MM.1S (cell line): ENCODE measurements at regions not wholly inside any gene's neighbourhood (a gene's known extent, or its start where the extent isn't known, plus 50 kb on each side); places are given as distances from the start of the nearest gene placed in this dataset.

ENCODE experiments used
- DNase-seq: peaks from one replicate; pipeline ENCODE4 v3.0.0-alpha.2; 2015
- H2AFZ ChIP-seq: fragments of 300-600 bp; sonication (generic); 2 replicates; pipeline ENCODE4 v1.6.0; 2016; ENCODE audit warnings: antibody characterized with exemption, low read length
- H3F3A ChIP-seq: fragments of 300-600 bp; sonication (generic); 2 replicates; pipeline ENCODE4 v1.6.1; 2016; ENCODE audit warnings: mild to moderate bottlenecking, antibody characterized with exemption, low read length, moderate library complexity, mixed read lengths; ENCODE audit not compliant: insufficient read depth
- H3K27ac ChIP-seq: fragments of 300-600 bp; sonication (generic); 2 replicates; pipeline ENCODE4 v1.5.1; 2016; ENCODE audit warnings: mild to moderate bottlenecking, low read length
- H3K27me3 ChIP-seq: fragments of 300-600 bp; sonication (generic); replicated peaks from 2 replicates; pipeline ENCODE4 v1.6.0; 2016; ENCODE audit warnings: low read length; ENCODE audit not compliant: insufficient read depth
- H3K36me3 ChIP-seq: fragments of 300-600 bp; sonication (generic); replicated peaks from 2 replicates; pipeline ENCODE4 v1.6.1; 2016; ENCODE audit warnings: mild to moderate bottlenecking, low read length, mixed read lengths; ENCODE audit not compliant: insufficient read depth
- H3K4me1 ChIP-seq: fragments of 300-600 bp; sonication (generic); 2 replicates; pipeline ENCODE4 v1.6.1; 2016; ENCODE audit warnings: low read length, mixed read lengths
- H3K4me2 ChIP-seq: fragments of 300-600 bp; sonication (generic); 2 replicates; pipeline ENCODE4 v1.6.0; 2016; ENCODE audit warnings: low read depth, low read length
- H3K4me3 ChIP-seq: fragments of 300-600 bp; sonication (generic); 2 replicates; pipeline ENCODE4 v1.5.1; 2016; ENCODE audit warnings: low read length, mixed read lengths
- H3K79me2 ChIP-seq: fragments of 300-600 bp; sonication (generic); 2 replicates; pipeline ENCODE4 v1.6.1; 2016; ENCODE audit warnings: mixed run types, low read length, mixed read lengths
- H3K9ac ChIP-seq: fragments of 300-600 bp; sonication (generic); 2 replicates; pipeline ENCODE4 v1.6.1; 2016; ENCODE audit warnings: low read length, mixed read lengths
- H3K9me2 ChIP-seq: fragments of 300-600 bp; sonication (generic); replicated peaks from 2 replicates; pipeline ENCODE4 v1.6.1; 2016; ENCODE audit warnings: mild to moderate bottlenecking, low read length, mixed read lengths; ENCODE audit not compliant: insufficient read depth
- H3K9me3 ChIP-seq: fragments of 300-600 bp; sonication (generic); replicated peaks from 2 replicates; pipeline ENCODE4 v1.6.1; 2016; ENCODE audit warnings: mild to moderate bottlenecking, low read length, mixed read lengths; ENCODE audit not compliant: insufficient read depth
- H4K20me1 ChIP-seq: fragments of 300-600 bp; sonication (generic); 2 replicates; pipeline ENCODE4 v1.6.1; 2016; ENCODE audit warnings: mild to moderate bottlenecking, low read length, moderate library complexity, mixed read lengths; ENCODE audit not compliant: insufficient read depth
- CTCF ChIP-seq: fragments of 300-600 bp; sonication (generic); IDR thresholded peaks from 2 replicates; pipeline ENCODE4 v1.5.1; 2016; ENCODE audit warnings: antibody characterized with exemption, low read length, mixed read lengths
- EZH2 ChIP-seq: fragments of 300-600 bp; sonication (generic); optimal IDR thresholded peaks from 2 replicates; pipeline ENCODE3; 2017; ENCODE audit warnings: low read depth, mild to moderate bottlenecking, antibody characterized with exemption, low read length, mixed read lengths
- EZH2phosphoT487 ChIP-seq: fragments of 300-600 bp; sonication (generic); IDR thresholded peaks from 2 replicates; pipeline ENCODE4 v1.6.1; 2018; ENCODE audit warnings: antibody characterized with exemption, low read length

GRCh38 chr16:6929868-6930267, 402.8 kb upstream of the RBFOX1 start:
- Histone ChIP-seq H3K27ac (no peak overlapping the region), H3F3A (no peaks in the 10 kb centered on the region), H3K9ac (no peak overlapping the region), H3K9me2 (no peaks in the 10 kb centered on the region), H3K4me2 (no peak overlapping the region), H3K36me3 (no peaks in the 10 kb centered on the region), H3K79me2 (no peaks in the 10 kb centered on the region), H3K9me3 (no peaks in the 10 kb centered on the region), H2AFZ (no peak overlapping the region), H3K27me3 (no peaks in the 10 kb centered on the region), H3K4me3 (no peak overlapping the region), H4K20me1 (no peaks in the 10 kb centered on the region), H3K4me1 (no peaks in the 10 kb centered on the region)
- DNase-seq: no peak
- TF ChIP-seq EZH2: no peak
- no peak for TF ChIP-seq EZH2phosphoT487
- no peak for TF ChIP-seq CTCF

- Histone ChIP-seq H3K27ac (no peak overlapping the region), H3K9me2 (no peaks in the 10 kb centered on the region), H3K9ac (no peak overlapping the region), H3K79me2 (no peaks in the 10 kb centered on the region), H3K4me3 (no peak overlapping the region), H4K20me1 (no peaks in the 10 kb centered on the region), H3K4me2 (no peak overlapping the region), H3K36me3 (no peaks in the 10 kb centered on the region), H3K9me3 (no peaks in the 10 kb centered on the region), H3F3A (no peaks in the 10 kb centered on the region), H2AFZ (no peak overlapping the region), H3K27me3 (no peaks in the 10 kb centered on the region), H3K4me1 (no peaks in the 10 kb centered on the region)
- TF ChIP-seq CTCF (no peak), EZH2 (no peak), EZH2phosphoT487 (no peak)
- no peak for DNase-seq
These were observed 405.9 kb upstream of the RBFOX1 start for GRCh38 chr16:6926762-6927161.

GRCh38 chr16:6926341-6926740, 406.3 kb upstream of the RBFOX1 start:
- no peaks in the 10 kb centered on the region for H3K9me2 ChIP-seq

More at GRCh38 chr16:6926341-6926740, 406.3 kb upstream of the RBFOX1 start:
- no peaks in the 10 kb centered on the region for H4K20me1 ChIP-seq
- no peak overlapping the region for H2AFZ ChIP-seq
- no peak overlapping the region for H3K27ac ChIP-seq
- no peak overlapping the region for H3K9ac ChIP-seq
- no peak overlapping the region for H3K4me3 ChIP-seq
- no peaks in the 10 kb centered on the region for H3K79me2 ChIP-seq
- H3K9me3 ChIP-seq: no peaks in the 10 kb centered on the region
- no peak overlapping the region for H3K4me2 ChIP-seq
- no peaks in the 10 kb centered on the region for H3K27me3 ChIP-seq
- TF ChIP-seq CTCF (no peak), EZH2 (no peak), EZH2phosphoT487 (no peak)
- no peaks in the 10 kb centered on the region for H3K36me3 ChIP-seq
- no peaks in the 10 kb centered on the region for H3K4me1 ChIP-seq
- no peak for DNase-seq
- no peaks in the 10 kb centered on the region for H3F3A ChIP-seq
